Suprapubic skin (tissue), 3 donors: ENCODE measurements at regions not wholly inside any gene's neighbourhood (a gene's known extent, or its start where the extent isn't known, plus 50 kb on each side); places are given as distances from the start of the nearest gene placed in this dataset.

Experiments used
- EP300 ChIP-seq: sonication (generic); formaldehyde crosslinking; IDR thresholded peaks from one replicate; pipeline ENCODE4 v1.6.1; 2017; ENCODE audit warnings: antibody characterized with exemption
- POLR2A ChIP-seq, 2 donors: fragments of 450-650 bp; IDR thresholded peaks; one replicate each; pipeline ENCODE4 v1.6.1; 2017; ENCODE audit warnings: antibody characterized with exemption in 2 of 2, mild to moderate bottlenecking in 2 of 2, moderate library complexity in 2 of 2
- TF ChIP-seq, protein P1 (sequence below), 2 donors: fragments of 200-600 bp in 1 of 2; fragments of 450-650 bp in 1 of 2; sonication (generic) in 1 of 2; IDR thresholded peaks; one replicate each; pipeline ENCODE4 v1.5.1; 2016 to 2019; ENCODE audit warnings: antibody characterized with exemption in 2 of 2, mild to moderate bottlenecking in 1 of 2, moderate library complexity in 1 of 2

DNA sequence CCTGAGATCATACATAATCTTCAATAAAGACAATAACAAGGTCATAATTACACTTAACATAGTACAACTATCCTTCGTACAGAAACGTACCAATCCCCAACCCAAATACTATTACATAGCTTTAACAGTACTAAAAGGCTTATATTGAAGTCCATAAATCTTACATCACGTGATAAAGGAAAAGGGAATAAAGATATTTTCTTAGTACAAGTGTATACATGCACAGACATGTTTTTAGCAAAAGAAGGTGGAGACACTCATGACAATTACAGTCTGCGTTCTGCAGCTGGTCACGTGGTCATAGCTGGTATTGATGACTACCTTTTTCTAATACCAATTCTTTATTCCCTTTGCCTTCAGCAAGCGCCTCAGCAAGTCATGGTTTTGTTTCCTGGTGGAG is 464.5 kb upstream of the SLITRK5 start:
- TF ChIP-seq, protein P1, sequence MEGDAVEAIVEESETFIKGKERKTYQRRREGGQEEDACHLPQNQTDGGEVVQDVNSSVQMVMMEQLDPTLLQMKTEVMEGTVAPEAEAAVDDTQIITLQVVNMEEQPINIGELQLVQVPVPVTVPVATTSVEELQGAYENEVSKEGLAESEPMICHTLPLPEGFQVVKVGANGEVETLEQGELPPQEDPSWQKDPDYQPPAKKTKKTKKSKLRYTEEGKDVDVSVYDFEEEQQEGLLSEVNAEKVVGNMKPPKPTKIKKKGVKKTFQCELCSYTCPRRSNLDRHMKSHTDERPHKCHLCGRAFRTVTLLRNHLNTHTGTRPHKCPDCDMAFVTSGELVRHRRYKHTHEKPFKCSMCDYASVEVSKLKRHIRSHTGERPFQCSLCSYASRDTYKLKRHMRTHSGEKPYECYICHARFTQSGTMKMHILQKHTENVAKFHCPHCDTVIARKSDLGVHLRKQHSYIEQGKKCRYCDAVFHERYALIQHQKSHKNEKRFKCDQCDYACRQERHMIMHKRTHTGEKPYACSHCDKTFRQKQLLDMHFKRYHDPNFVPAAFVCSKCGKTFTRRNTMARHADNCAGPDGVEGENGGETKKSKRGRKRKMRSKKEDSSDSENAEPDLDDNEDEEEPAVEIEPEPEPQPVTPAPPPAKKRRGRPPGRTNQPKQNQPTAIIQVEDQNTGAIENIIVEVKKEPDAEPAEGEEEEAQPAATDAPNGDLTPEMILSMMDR (IDR thresholded peaks at IDR 0.05) = no peak
- no peak for TF ChIP-seq EP300
- TF ChIP-seq POLR2A (IDR thresholded peaks at IDR 0.05) = no peak
